HL-60 (cell line): ENCODE measurements at regions not wholly inside any gene's neighbourhood (a gene's known extent, or its start where the extent isn't known, plus 50 kb on each side); places are given as distances from the start of the nearest gene placed in this dataset.

Experiments
- DNase-seq, 2 experiments: peaks; one replicate each; pipeline ENCODE4 v3.0.0-alpha.2; 2010 to 2020; ENCODE audit warnings: low read depth in 1 of 2, low spot score in 1 of 2
- H3K27ac ChIP-seq: fragments of 250-450 bp; sonication (Bioruptor Pico); replicated peaks from 2 replicates; pipeline ENCODE4 v1.5.1; 2020; ENCODE audit warnings: mild to moderate bottlenecking, moderate library complexity
- H3K27me3 ChIP-seq: fragments of 250-450 bp; sonication (Bioruptor Pico); 2 replicates; pipeline ENCODE4 v1.5.1; 2021; ENCODE audit warnings: mild to moderate bottlenecking, moderate library complexity; ENCODE audit not compliant: insufficient read depth, poor library complexity, severe bottlenecking
- H3K4me3 ChIP-seq: replicated peaks from 2 replicates; pipeline ENCODE4 v1.5.1; 2011; ENCODE audit warnings: mild to moderate bottlenecking, control low read depth, low read length; ENCODE audit not compliant: insufficient read depth
- CTCF ChIP-seq: IDR thresholded peaks from one replicate; pipeline ENCODE4 v1.5.1; 2011; ENCODE audit warnings: low read length, control low read depth, inconsistent platforms; ENCODE audit not compliant: insufficient read depth
- GABPA ChIP-seq: IDR thresholded peaks from 2 replicates; pipeline ENCODE4 v1.6.1; 2012; ENCODE audit warnings: low read depth
- POLR2AphosphoS5 ChIP-seq: IDR thresholded peaks from 2 replicates; pipeline ENCODE4 v1.6.1; 2012; ENCODE audit warnings: low read depth
- SPI1 ChIP-seq: IDR thresholded peaks from 2 replicates; pipeline ENCODE4 v1.6.1; 2012; ENCODE audit warnings: low read depth, mild to moderate bottlenecking, borderline replicate concordance
- TF ChIP-seq, protein P1 (sequence below): IDR thresholded peaks from 2 replicates; pipeline ENCODE4 v1.6.1; 2012; ENCODE audit warnings: low read depth; ENCODE audit not compliant: insufficient replicate concordance

GRCh38 chr13:70568571-70568970 is 460.3 kb upstream of the KLHL1 start:
- TF ChIP-seq SPI1 (no peak), POLR2AphosphoS5 (no peak), GABPA (no peak), CTCF (peak; percentile 44)
- TF ChIP-seq, protein P1, sequence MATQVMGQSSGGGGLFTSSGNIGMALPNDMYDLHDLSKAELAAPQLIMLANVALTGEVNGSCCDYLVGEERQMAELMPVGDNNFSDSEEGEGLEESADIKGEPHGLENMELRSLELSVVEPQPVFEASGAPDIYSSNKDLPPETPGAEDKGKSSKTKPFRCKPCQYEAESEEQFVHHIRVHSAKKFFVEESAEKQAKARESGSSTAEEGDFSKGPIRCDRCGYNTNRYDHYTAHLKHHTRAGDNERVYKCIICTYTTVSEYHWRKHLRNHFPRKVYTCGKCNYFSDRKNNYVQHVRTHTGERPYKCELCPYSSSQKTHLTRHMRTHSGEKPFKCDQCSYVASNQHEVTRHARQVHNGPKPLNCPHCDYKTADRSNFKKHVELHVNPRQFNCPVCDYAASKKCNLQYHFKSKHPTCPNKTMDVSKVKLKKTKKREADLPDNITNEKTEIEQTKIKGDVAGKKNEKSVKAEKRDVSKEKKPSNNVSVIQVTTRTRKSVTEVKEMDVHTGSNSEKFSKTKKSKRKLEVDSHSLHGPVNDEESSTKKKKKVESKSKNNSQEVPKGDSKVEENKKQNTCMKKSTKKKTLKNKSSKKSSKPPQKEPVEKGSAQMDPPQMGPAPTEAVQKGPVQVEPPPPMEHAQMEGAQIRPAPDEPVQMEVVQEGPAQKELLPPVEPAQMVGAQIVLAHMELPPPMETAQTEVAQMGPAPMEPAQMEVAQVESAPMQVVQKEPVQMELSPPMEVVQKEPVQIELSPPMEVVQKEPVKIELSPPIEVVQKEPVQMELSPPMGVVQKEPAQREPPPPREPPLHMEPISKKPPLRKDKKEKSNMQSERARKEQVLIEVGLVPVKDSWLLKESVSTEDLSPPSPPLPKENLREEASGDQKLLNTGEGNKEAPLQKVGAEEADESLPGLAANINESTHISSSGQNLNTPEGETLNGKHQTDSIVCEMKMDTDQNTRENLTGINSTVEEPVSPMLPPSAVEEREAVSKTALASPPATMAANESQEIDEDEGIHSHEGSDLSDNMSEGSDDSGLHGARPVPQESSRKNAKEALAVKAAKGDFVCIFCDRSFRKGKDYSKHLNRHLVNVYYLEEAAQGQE: no peak
- peak; percentile 8 to 32 for DNase-seq
- H3K4me3 ChIP-seq: no peak overlapping the region

DNA sequence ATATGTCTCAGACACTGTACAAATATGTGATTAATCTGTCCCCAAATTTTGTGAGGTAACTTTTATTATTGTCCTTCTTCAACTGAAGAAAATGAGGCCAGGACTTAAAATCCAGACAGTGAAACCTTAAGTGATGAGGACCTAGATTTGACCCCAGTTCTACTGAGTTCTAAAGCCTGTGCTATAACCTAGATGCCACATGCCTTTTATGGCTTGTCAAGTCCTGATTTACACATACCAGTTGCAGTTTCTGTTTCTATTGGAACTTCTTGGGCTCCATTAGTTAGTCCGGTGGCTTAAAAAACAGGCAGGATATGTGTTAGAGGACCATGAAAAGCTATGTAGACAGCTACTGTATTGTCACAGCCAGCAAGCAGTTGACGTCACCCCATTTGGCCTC is 436.5 kb upstream of the KLHL1 start:
- TF ChIP-seq SPI1 (no peak), GABPA (no peak), POLR2AphosphoS5 (no peak), CTCF (no peak)
- TF ChIP-seq, protein P1: no peak
- Histone ChIP-seq H3K4me3 (no peak overlapping the region), H3K27me3 (no peaks in the 10 kb centered on the region), H3K27ac (no peak overlapping the region)
- DNase-seq: no peak

More at GRCh38 chr13:70568571-70568970, 460.3 kb upstream of the KLHL1 start:
- H3K27me3 ChIP-seq: no peaks in the 10 kb centered on the region
- H3K27ac ChIP-seq: no peak overlapping the region

GRCh38 chr13:70541451-70541850 is 433.2 kb upstream of the KLHL1 start:
- Histone ChIP-seq H3K27me3 (no peaks in the 10 kb centered on the region), H3K4me3 (no peak overlapping the region), H3K27ac (no peak overlapping the region)
- DNase-seq: no peak
- TF ChIP-seq, protein P1: no peak

DNA sequence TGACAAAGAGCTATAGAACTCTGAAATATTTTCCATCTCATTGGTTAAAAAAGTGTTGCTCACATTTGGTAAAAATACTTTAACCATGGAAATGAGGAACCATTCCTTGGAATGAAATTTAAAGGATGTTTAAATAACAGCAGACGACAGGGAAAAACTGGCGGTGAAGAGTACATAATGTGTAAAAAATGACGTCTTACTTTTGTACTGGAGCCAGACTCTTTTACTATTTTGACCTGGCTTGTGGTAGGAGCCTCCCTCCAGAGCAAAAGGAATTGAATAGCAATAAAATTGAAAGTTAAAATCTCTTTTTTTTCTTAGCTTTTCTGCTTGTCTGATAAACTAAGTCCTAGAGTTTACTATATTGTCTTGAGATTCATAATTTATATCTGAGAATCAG is 426.2 kb upstream of the KLHL1 start:
- H3K4me3 ChIP-seq: no peak overlapping the region
- no peak for DNase-seq
- no peak for TF ChIP-seq SPI1
- TF ChIP-seq, protein P1: no peak
- TF ChIP-seq CTCF: no peak
- TF ChIP-seq POLR2AphosphoS5: no peak
- no peak for TF ChIP-seq GABPA

More for the DNA sequence above, 426.2 kb upstream of the KLHL1 start:
- H3K27ac ChIP-seq: no peak overlapping the region
- no peaks in the 10 kb centered on the region for H3K27me3 ChIP-seq
